Brain pericyte (primary cell): ENCODE measurements at regions not wholly inside any gene's neighbourhood (a gene's known extent, or its start where the extent isn't known, plus 50 kb on each side); places are given as distances from the start of the nearest gene placed in this dataset.
"Not testable (repeated sequence)": the region's sequence is repeated elsewhere in the genome, so short reads cannot be mapped to it uniquely, and the experiment has no call there.

Source experiments
- DNase-seq: peaks from one replicate; pipeline ENCODE4 v3.0.0-alpha.2; 2012; ENCODE audit warnings: low read depth, low spot score

DNA sequence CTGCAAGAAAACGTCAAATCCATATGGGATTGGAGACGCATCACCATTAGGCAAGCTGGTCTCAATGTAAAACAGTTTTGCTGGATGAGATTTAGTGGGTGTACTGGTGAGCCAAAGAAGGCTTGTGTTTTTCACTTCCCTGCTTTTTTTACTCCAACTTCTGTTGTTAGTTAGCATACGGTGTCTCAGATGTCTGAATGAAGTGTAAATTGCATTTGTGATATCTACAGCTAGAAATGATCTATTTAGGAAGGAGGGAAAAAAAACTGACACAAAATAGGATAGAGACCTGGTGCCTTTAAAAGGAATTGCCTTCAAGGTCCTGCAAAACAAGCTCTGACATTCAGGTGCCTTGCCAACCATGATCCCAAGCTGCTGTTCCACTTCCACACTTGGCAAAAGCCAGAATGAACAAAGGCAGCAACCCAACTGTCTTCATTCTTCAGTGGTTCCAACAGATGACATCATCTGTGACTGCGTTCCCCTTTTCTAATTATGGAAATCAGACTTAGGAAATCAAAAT, 104.2 kb upstream of the RAI14 start:
- no peak for DNase-seq

DNA sequence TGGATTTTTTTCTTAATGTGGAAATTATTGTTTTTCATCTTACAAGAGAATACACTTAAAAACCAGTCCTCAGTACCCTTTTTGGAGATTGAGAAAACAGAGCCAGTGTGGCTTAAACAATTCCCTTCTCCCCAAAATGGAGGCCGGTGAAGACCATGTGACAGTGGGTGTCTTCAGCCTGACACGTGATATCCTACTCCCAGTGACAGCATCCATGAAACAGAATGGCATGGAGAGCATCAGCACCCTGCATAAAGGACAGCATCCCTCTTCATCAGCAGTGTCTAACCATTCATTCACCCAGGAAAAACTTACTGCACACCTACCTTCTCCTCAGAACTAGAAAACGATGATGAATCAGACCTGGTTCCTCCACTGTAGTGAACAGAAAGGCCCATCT, 103.4 kb upstream of the RAI14 start:
- no peak for DNase-seq

- no peak for DNase-seq
These were observed 102.5 kb upstream of the RAI14 start for GRCh38 chr5:34553581-34553980.

- no peak for DNase-seq
These were observed 101.5 kb upstream of the RAI14 start for GRCh38 chr5:34554641-34555040.

DNA sequence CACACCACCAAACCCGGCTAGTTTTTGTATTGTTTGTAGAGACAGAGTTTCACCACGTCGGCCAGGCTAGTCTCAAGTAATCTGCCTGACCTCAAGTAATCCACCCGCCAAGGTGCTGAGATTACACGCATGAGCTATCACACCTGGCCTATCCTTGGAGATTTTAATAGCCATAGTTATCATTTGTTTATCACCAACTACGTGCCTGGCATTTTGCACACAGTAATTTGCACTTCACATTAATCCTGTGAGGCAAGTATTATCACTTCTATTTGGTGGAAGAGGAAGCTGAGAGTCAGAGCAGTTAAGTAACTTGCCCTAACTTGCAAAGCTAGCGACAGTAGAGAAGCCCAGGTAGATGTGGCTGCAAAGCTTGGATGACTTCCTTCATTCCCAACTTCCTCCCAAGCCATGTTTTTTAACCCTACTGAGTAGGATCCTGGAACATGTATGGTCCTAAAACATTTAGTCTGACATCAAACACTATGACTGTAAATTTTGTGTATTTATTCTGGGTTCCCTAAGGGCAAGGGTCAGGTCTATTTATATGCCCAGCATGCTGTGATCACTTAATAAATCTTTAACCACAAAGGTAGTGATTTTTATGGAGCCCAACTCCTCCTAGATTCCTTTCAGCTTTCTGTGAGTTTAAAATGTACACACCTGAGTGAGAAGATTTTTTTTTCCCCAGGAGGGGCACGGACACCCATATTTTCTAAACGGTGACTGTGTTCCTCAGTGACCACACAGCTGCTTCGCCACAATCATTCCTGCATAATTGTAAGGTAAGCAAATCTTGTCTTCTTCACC, 100.2 kb upstream of the RAI14 start:
- DNase-seq, result no peak

- DNase-seq, result no peak
These were observed 99.7 kb upstream of the RAI14 start for GRCh38 chr5:34556509-34556782.

DNA sequence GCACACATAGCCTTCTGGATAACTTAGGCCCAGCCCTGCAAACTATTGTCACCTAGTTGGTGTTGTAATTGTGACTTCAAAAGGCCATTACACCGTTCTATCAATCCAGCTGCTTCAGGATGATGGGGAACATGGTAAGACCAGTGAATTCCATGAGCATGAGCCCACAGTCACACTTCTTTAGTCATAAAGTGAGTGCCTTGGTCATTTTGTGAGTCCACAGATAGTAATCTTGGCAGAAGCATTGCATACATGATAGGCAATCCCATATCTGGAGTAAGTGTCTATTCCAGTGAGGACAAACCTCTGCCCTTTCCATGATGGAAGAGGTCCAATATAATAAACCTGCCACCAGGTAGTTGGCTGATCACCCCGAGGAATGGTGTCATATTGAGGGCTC, 94.5 kb upstream of the RAI14 start:
- DNase-seq, result not testable (repeated sequence)

DNA sequence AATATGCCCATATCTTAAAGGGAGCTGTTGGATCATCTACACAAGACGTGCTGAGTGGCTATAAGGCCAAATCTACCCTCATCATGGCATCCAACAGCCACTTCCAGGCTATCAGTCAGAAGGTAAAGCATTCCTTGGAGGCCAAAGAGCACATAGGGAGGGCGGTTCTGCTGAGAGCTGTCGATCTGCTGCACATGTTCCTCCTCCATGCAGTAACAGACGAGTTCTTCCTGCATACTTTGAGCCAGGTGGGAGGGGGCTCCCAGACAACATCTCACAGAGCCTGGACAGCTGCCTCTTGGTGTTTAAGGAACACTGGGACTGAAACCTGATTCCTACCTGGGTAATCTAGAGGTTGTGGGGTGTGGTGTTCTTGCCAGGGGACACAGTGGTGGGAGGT, 93.3 kb upstream of the RAI14 start:
- no peak for DNase-seq

GRCh38 chr5:34563269-34563668, 92.9 kb upstream of the RAI14 start:
- no peak for DNase-seq

DNA sequence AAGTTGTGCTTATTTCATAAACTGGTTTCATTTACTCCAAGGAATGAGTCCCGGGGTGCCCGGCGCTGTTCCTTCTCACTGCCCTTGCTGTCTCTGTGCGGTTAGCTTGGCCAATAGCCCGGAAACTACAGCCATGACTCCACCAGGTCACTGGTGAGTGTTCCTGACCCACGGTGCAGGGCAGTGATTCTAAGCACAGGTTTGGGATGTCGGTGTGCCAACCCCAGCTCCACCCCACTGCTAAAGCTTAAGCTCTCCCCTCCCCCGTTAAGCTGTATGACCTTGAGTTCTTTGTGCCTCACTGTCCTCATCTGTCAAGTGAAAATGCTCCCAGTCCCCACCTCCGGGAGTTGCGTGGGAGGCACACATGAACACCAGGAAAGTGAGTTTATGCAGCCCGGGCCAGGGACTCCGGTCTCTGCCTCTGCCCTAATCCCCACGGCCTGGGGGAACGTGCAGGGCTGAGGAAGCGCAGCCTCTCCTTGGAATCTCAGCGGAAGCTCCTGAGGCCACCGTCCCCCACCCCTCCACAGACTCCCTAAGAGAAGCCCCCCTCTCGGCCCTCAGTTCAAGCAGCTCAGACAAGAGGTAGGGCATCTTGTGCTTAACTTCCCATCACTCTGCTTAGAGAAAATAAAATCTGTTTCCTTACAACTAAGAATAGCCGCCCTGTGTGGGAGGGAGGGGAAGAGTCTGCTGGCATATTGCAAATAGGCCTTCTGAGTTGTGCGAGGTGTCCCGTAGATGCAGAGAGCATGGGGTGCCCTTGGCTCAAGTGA, 92.0 kb upstream of the RAI14 start:
- DNase-seq, result no peak

GRCh38 chr5:34564710-34565235, 91.4 kb upstream of the RAI14 start:
- DNase-seq, result no peak

GRCh38 chr5:34570143-34570542, 86.0 kb upstream of the RAI14 start:
- no peak for DNase-seq

DNA sequence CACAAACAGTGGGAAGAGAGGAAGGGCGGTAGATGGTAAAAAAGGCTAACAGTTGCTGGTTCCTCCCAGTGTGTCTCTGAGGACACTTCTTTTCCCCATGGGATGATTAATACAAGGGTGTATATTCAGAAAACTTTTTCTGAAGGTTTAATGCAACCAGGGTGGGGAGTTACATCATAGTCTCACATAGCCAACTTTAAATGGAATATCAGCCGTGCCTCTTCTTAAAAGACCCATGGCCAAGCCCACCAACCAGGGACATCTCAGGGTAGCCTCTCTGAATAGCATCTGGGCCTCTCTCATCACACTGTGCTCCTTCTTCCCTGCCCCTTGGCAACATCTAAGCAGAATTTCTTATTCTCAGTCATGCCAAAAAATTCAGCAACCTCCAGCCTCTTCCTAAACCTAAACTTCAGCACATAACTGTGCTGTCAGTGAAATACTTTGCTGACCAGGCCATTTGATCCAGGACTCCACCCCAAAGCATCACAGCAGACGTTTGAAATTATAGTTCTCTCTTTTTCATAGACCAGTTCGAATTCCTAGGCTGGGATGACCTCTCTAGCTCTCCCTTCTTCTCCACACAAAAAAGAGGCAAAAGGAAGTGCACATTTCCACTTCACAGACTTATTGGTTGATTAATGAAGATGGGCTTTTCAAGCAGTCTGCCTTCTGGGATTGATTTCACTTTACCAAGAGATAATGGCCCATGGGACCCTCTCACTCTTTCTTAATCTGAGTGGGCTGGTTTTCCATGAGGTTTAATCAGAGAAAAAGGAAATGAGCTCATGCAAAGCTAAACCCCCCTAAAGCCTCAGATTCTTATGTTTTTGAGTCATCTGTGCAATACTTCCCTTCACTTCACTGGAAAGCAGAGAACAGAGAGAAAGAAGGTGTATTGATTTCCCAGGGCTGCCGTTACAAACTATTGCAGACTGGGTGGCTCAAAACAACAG, 85.1 kb upstream of the RAI14 start:
- DNase-seq, result no peak

DNA sequence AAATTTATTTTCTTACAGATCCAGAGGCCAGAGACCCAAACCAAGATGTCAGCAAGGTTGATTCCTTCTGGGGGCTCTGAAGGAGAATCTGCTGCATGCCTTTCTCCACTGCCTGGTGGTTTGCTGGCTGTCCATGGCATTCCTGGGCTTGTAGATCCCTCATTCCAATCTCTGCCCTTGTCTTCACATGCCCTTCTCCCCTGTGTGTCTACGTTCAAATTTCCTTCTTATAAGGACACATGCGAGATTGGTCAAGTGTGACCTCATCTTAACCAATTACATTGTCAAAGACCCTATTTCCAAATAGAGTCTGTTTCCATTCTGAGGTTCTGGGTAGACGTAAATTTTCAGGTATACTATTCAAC, 84.5 kb upstream of the RAI14 start:
- no peak for DNase-seq

GRCh38 chr5:34574936-34575467, 81.1 kb upstream of the RAI14 start:
- DNase-seq, result no peak

DNA sequence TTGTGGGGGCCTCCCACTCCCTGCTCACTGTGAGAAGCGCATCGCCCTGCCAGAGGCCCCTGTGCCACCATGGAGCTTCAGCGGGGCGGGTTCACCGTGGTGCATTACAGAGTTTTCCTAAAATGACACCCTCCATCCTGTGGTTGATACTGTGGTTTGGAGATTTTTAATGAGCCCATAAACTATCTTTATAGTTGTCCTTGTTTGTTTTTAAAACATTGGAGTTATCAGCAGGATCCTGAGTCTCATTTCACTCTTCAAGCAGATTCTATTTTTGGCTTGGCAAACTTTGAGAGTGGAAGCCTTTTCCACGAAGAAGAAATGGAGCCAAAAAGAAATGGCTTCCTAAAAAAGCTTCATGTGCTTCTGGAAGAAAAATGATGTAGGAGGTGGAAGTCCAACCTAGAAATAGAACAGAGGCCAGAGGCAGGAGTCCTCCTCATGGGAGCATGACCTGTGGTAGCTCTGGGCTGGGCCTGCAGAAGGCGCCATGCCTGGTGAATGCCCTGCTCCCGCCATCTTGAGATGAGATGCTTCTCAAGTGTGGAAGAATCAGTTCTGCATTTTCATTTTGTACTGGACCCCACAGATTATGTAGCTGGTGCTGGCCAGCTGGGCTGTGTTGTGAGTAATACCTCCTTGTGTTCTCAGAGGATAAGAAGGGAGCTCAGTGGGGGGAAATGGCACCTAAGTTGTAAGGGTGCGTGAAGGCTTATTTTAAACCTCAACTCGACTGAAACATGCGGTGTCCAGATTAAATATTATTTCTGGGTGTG, 79.0 kb upstream of the RAI14 start:
- DNase-seq, result no peak

- no peak for DNase-seq
These were observed 77.2 kb upstream of the RAI14 start for GRCh38 chr5:34578962-34579361.

DNA sequence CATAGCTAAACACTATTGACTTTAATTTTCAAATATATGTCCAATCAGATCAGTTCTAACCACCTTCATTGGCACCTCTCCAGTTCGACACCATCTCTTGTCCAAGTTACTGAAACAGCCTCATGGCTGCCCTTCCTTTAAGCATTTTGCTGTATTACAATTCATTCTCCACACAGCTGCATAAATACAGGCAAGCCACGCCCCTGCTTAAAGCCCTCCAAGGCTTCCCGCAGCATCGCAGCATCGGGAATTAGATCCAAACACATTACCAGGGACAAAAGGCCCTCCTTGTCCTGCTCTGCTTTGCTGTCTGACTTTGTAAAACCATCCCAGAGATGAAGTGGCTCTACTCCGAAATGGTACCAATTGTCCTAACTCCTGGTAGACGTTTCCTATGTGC, 75.1 kb upstream of the RAI14 start:
- DNase-seq, result no peak

DNA sequence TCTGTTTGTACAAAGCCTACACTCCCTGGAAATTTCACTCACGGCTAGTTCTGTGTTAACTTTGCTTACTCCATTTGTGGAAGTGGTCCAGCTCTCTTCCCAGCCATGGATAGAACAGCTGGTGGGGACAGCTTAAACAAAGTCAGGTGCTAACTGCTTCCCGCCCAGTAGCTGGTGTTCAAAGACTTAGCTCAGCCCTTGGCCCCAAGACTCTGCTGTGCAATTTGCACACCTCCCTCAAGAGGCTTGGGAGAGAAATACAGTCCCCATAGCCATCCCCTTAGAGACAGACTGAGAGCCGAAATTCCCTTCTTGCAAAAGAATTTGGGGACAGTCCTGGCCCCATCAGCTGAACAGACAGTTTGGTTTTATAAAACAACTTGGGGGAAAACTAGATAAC, 73.8 kb upstream of the RAI14 start:
- DNase-seq, result no peak

DNA sequence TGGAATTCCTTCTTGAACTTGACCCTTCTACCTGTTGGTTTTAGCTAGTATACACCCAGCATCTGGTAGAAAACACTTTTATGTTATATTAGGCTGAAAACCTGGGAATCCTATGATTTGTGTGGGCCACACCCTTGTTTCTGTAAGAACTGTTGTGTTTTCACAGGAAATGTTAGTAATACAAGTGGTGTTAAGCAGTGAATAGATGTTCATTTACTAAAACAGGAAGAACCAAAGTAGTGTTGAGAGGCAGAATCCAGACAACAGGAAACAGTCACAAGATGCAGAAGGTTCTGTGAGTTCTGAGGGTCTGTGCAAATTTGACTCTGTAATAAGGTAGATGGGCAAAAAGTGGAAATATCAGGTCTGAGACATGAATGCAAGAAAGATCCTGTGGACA, 73.0 kb upstream of the RAI14 start:
- DNase-seq, result no peak

- no peak for DNase-seq
These were observed 72.0 kb upstream of the RAI14 start for GRCh38 chr5:34584165-34584564.
